GM12878 (cell line): ENCODE measurements at regions not wholly inside any gene's neighbourhood (a gene's known extent, or its start where the extent isn't known, plus 50 kb on each side); places are given as distances from the start of the nearest gene placed in this dataset.
"Not testable (repeated sequence)": the region's sequence is repeated elsewhere in the genome, so short reads cannot be mapped to it uniquely, and the experiment has no call there.

Experiments used
- ATAC-seq: fragments of 200-7000 bp; cut with Tn5 transposase; 3 replicates; pipeline ENCODE4 v1.9.1; 2020; ENCODE audit warnings: mild to moderate bottlenecking, moderate library complexity
- BruUV-seq: library from RNA; stranded (reverse); fragments of 400-500 nt; replicated peaks from 2 replicates; lab custom pipeline; 2021; lab: Mats Ljungman, UMichigan
- CTCF ChIA-PET: fragments of 300-600 bp; sonication (Branson Sonifier 250); formaldehyde crosslinking; extraction: SDS; loops from one replicate; lab custom pipeline; 2021; ENCODE audit warnings: inconsistent platforms; lab: Yijun Ruan, JAX
- POLR2A ChIA-PET: fragments of 350-600 bp; formaldehyde crosslinking; extraction: SDS; loops from one replicate; lab custom pipeline; 2021; ENCODE audit warnings: inconsistent platforms; lab: Charles Lee
- RAD21 ChIA-PET: fragments of 300-600 bp; sonication (Branson Sonifier 250); formaldehyde crosslinking; loops from one replicate; lab custom pipeline; 2023; ENCODE audit warnings: antibody characterized with exemption; ENCODE audit not compliant: unreplicated experiment; lab: Charles Lee
- SMC1A ChIA-PET: fragments of 300-600 bp; sonication (Branson Sonifier 250); formaldehyde crosslinking; loops from one replicate; lab custom pipeline; 2023; ENCODE audit not compliant: unreplicated experiment, uncharacterized antibody; lab: Charles Lee
- DNase-seq: peaks from one replicate; pipeline ENCODE4 v3.0.0-alpha.2; 2011; ENCODE audit warnings: low read depth, low spot score
- FAIRE-seq: peaks from 3 replicates; lab custom pipeline; 2011; peaks lifted over from hg19 to GRCh38; lab: Jason Lieb, UNC
- H2AFZ ChIP-seq: 2 replicates; pipeline ENCODE4 v1.6.0; 2011; ENCODE audit warnings: low read depth, low read length, control low read depth; ENCODE audit not compliant: control insufficient read depth
- H3K27ac ChIP-seq: 2 replicates; pipeline ENCODE4 v1.5.1; 2011; ENCODE audit warnings: control low read depth; ENCODE audit not compliant: control insufficient read depth, insufficient read depth
- H3K27me3 ChIP-seq, 2 experiments: replicated peaks in 1 of 2; 2 replicates each; pipeline versions ENCODE4 v1.6.0 to v1.6.1; 2011; ENCODE audit warnings: low read length in 1 of 2; ENCODE audit not compliant: control insufficient read depth in 2 of 2, insufficient read depth in 2 of 2
- H3K36me3 ChIP-seq, 2 experiments: 2 replicates each; pipeline ENCODE4 v1.5.1; 2011; ENCODE audit warnings: low read length in 1 of 2; ENCODE audit not compliant: control insufficient read depth in 2 of 2, insufficient read depth in 2 of 2
- H3K4me1 ChIP-seq: 2 replicates; pipeline ENCODE4 v1.6.1; 2011; ENCODE audit warnings: mild to moderate bottlenecking, low read length, moderate library complexity, mixed read lengths; ENCODE audit not compliant: control insufficient read depth, insufficient read depth
- H3K4me2 ChIP-seq: 2 replicates; pipeline ENCODE4 v1.6.0; 2011; ENCODE audit warnings: control low read depth; ENCODE audit not compliant: control insufficient read depth, insufficient read depth
- H3K4me3 ChIP-seq: fragments of 200-600 bp; sonication (generic); 2 replicates; pipeline ENCODE4 v1.5.1; 2016
- H3K79me2 ChIP-seq: 2 replicates; pipeline ENCODE4 v1.6.0; 2011; ENCODE audit warnings: low read length; ENCODE audit not compliant: control insufficient read depth, insufficient read depth
- H3K9ac ChIP-seq: 2 replicates; pipeline ENCODE4 v1.8.0; 2011; ENCODE audit warnings: low read length, control low read depth, mixed read lengths; ENCODE audit not compliant: control insufficient read depth, insufficient read depth
- H3K9me3 ChIP-seq: replicated peaks from 3 replicates; pipeline ENCODE4 v1.5.1; 2011; ENCODE audit warnings: mild to moderate bottlenecking, low read length; ENCODE audit not compliant: control insufficient read depth, insufficient read depth
- H4K20me1 ChIP-seq: 2 replicates; pipeline ENCODE4 v1.6.0; 2011; ENCODE audit not compliant: control insufficient read depth, insufficient read depth
- CHD1 ChIP-seq: IDR thresholded peaks from 2 replicates; pipeline ENCODE4 v1.6.1; 2012; ENCODE audit warnings: low read depth, low read length, improper control_type of control experiment
- E2F4 ChIP-seq: IDR thresholded peaks from 2 replicates; pipeline ENCODE4 v1.6.1; 2012; ENCODE audit warnings: low read depth, low read length, improper control_type of control experiment
- E2F8 ChIP-seq: fragments of 450-650 bp; IDR thresholded peaks from 2 replicates; pipeline ENCODE4 v1.6.1; 2018; ENCODE audit warnings: mild to moderate bottlenecking, low read depth, moderate library complexity; ENCODE audit not compliant: partially characterized antibody
- EED ChIP-seq: sonication (generic); IDR thresholded peaks from 2 replicates; pipeline ENCODE4 v1.6.1; 2016; ENCODE audit warnings: antibody characterized with exemption, low read depth
- ESRRA ChIP-seq: IDR thresholded peaks from 2 replicates; pipeline ENCODE4 v1.6.1; 2012; ENCODE audit warnings: mild to moderate bottlenecking, low read length, improper control_type of control experiment
- IKZF1 ChIP-seq: fragments of 450-650 bp; conservative IDR thresholded peaks from 2 replicates; pipeline ENCODE4 v1.6.1; 2017; ENCODE audit warnings: antibody characterized with exemption, mild to moderate bottlenecking
- LARP7 ChIP-seq: fragments of 450-650 bp; IDR thresholded peaks from 2 replicates; pipeline ENCODE4 v1.6.1; 2017; ENCODE audit warnings: mild to moderate bottlenecking
- MEF2A ChIP-seq: IDR thresholded peaks from 2 replicates; pipeline ENCODE4 v1.6.1; 2011; ENCODE audit warnings: low read depth, mild to moderate bottlenecking, low read length, moderate library complexity; ENCODE audit not compliant: insufficient read depth
- MXI1 ChIP-seq: fragments of 150-350 bp; IDR thresholded peaks from 2 replicates; pipeline ENCODE4 v1.6.1; 2011; ENCODE audit warnings: low read depth, mild to moderate bottlenecking, inconsistent platforms, low read length, improper control_type of control experiment
- NR2C1 ChIP-seq: fragments of 450-650 bp; IDR thresholded peaks from 2 replicates; pipeline ENCODE4 v1.6.1; 2017; ENCODE audit warnings: antibody characterized with exemption, mild to moderate bottlenecking, moderate library complexity
- POU2F2 ChIP-seq: IDR thresholded peaks from 3 replicates; pipeline ENCODE4 v1.6.1; 2011; ENCODE audit warnings: low read depth, mild to moderate bottlenecking, low read length, borderline replicate concordance
- RUNX3 ChIP-seq: IDR thresholded peaks from 2 replicates; pipeline ENCODE4 v1.6.1; 2012; ENCODE audit warnings: low read length, inconsistent platforms
- SUZ12 ChIP-seq: fragments of 200-600 bp; sonication (generic); IDR thresholded peaks from one replicate; pipeline ENCODE4 v1.6.1; 2018; ENCODE audit warnings: antibody characterized with exemption, mild to moderate bottlenecking; ENCODE audit not compliant: unreplicated experiment
- TARDBP ChIP-seq: IDR thresholded peaks from 2 replicates; pipeline ENCODE4 v1.6.1; 2016; ENCODE audit warnings: borderline replicate concordance
- ZZZ3 ChIP-seq: IDR thresholded peaks from 2 replicates; pipeline ENCODE4 v1.6.1; 2011; ENCODE audit warnings: low read depth; ENCODE audit not compliant: control insufficient read depth, insufficient read length
- WGBS: methylation state at CpG from one replicate; pipeline ENCODE4 v1.1.6; 2016; ENCODE audit warnings: low lambda C conversion rate; ENCODE audit not compliant: insufficient replicate concordance, insufficient coverage; ENCODE audit errors: missing lambda C conversion rate; 5-methylcytosine and 5-hydroxymethylcytosine counted together
- in situ Hi-C: fragments of 300-500 bp; cut with MboI; formaldehyde crosslinking; loops from 9 replicates; pipeline ENCODE4 v1.14.3; 2018; ENCODE audit warnings: mixed read lengths
- intact Hi-C: fragments of 100-400 bp; cut with micrococcal nuclease; formaldehyde crosslinking; loops from one replicate; pipeline ENCODE4 v1.14.2; 2022; ENCODE audit not compliant: unreplicated experiment

- RAD21 ChIA-PET, result no interaction called here
- TF ChIP-seq RUNX3, result no peak
- no peak for TF ChIP-seq TARDBP
- TF ChIP-seq CHD1, result no peak
- no peak for TF ChIP-seq MXI1
- no peak for TF ChIP-seq POU2F2
- no peak for TF ChIP-seq E2F4
- no peak for TF ChIP-seq ZZZ3
- no peak for TF ChIP-seq E2F8
- TF ChIP-seq IKZF1, result no peak
- TF ChIP-seq ESRRA, result no peak
- TF ChIP-seq LARP7, result no peak
- no peak for TF ChIP-seq NR2C1
- TF ChIP-seq SUZ12, result no peak
- TF ChIP-seq EED, result no peak
- TF ChIP-seq MEF2A, result no peak
- WGBS, result 16% methylated on average over 4 of the region's 4 CpGs
- POLR2A ChIA-PET, result no interaction called here
- BruUV-seq, result no TSS peak
- H3K79me2 ChIP-seq, result no peaks in the 10 kb centered on the region
- SMC1A ChIA-PET, result no interaction called here
- H3K9me3 ChIP-seq, result no peaks in the 10 kb centered on the region
- no peaks in the 10 kb centered on the region; a peak in 1 of 4 replicates for H3K27me3 ChIP-seq
- no peaks in the 10 kb centered on the region for H3K36me3 ChIP-seq
- H3K27ac ChIP-seq, result no peak overlapping the region
- H3K9ac ChIP-seq, result no peak overlapping the region
- no peaks in the 10 kb centered on the region for H4K20me1 ChIP-seq
- ATAC-seq (no peak), FAIRE-seq (no peak), DNase-seq (no peak)
- no peak overlapping the region for H2AFZ ChIP-seq
- no peaks in the 10 kb centered on the region for H3K4me1 ChIP-seq
- in situ Hi-C loops, result no loop called here
- no peak overlapping the region for H3K4me3 ChIP-seq
- H3K4me2 ChIP-seq, result no peak overlapping the region
- CTCF ChIA-PET, result no interaction called here
- intact Hi-C loops, result no loop called here
Measured at GRCh38 chr6:112416866-112417265, 69.7 kb downstream of the RFPL4B start.

- intact Hi-C loops, CTCF ChIA-PET, H3K36me3 ChIP-seq, H3K79me2 ChIP-seq, H3K4me2 ChIP-seq, FAIRE-seq, RAD21 ChIA-PET, H3K27me3 ChIP-seq, H4K20me1 ChIP-seq, H3K4me3 ChIP-seq, in situ Hi-C loops, H3K4me1 ChIP-seq, DNase-seq, POLR2A ChIA-PET, H3K27ac ChIP-seq, H3K9me3 ChIP-seq, BruUV-seq, H2AFZ ChIP-seq, H3K9ac ChIP-seq, ATAC-seq: not testable (repeated sequence)
- WGBS, result 50% methylated on average over 4 of the region's 4 CpGs
- SMC1A ChIA-PET, result interaction anchor here (0.5 kb wide), 1 partner anchor 68 kb away, joined by 3 read pairs; no protein-coding TSS in a partner anchor
Measured at GRCh38 chr6:112427011-112427410, 79.9 kb downstream of the RFPL4B start.
